Mesendoderm (in vitro differentiated cells): ENCODE measurements at regions not wholly inside any gene's neighbourhood (a gene's known extent, or its start where the extent isn't known, plus 50 kb on each side); places are given as distances from the start of the nearest gene placed in this dataset.

Source experiments
- DNase-seq: peaks from one replicate; pipeline ENCODE4 v3.0.0; 2013
- H2AK5ac ChIP-seq: 2 replicates; pipeline ENCODE4 v1.6.1; 2013; ENCODE audit warnings: low read length, inconsistent platforms
- H2BK120ac ChIP-seq: 2 replicates; pipeline ENCODE4 v1.6.1; 2013; ENCODE audit warnings: low read depth, mild to moderate bottlenecking, low read length, moderate library complexity, mixed read lengths
- H2BK15ac ChIP-seq: replicated peaks from 2 replicates; pipeline ENCODE4 v1.6.1; 2013; ENCODE audit warnings: low read depth, mild to moderate bottlenecking, moderate library complexity
- H2BK5ac ChIP-seq: 2 replicates; pipeline ENCODE4 v1.6.1; 2013; ENCODE audit warnings: low read length, inconsistent platforms
- H3K18ac ChIP-seq: 2 replicates; pipeline ENCODE4 v1.6.1; 2013; ENCODE audit warnings: mild to moderate bottlenecking, low read length, mixed read lengths
- H3K23ac ChIP-seq: one replicate; pipeline ENCODE4 v1.6.1; 2013; ENCODE audit warnings: low read length
- H3K27ac ChIP-seq: 2 replicates; pipeline ENCODE4 v1.5.1; 2013; ENCODE audit warnings: low read depth, mild to moderate bottlenecking, inconsistent platforms, low read length, moderate library complexity
- H3K27me3 ChIP-seq: 2 replicates; pipeline ENCODE4 v1.6.1; 2013; ENCODE audit warnings: low read length, control low read depth, mild to moderate bottlenecking, inconsistent platforms; ENCODE audit not compliant: insufficient read depth, poor library complexity
- H3K36me3 ChIP-seq: 2 replicates; pipeline ENCODE4 v1.6.1; 2013; ENCODE audit warnings: low read length, inconsistent platforms; ENCODE audit not compliant: control insufficient read depth, insufficient read depth
- H3K4ac ChIP-seq: one replicate; pipeline ENCODE4 v1.6.1; 2013; ENCODE audit warnings: low read depth, mild to moderate bottlenecking, low read length, moderate library complexity
- H3K4me1 ChIP-seq: 2 replicates; pipeline ENCODE4 v1.6.1; 2013; ENCODE audit warnings: low read depth, low read length, inconsistent platforms; ENCODE audit not compliant: control insufficient read depth
- H3K4me2 ChIP-seq: 2 replicates; pipeline ENCODE4 v1.6.1; 2013; ENCODE audit warnings: low read length
- H3K4me3 ChIP-seq: 2 replicates; pipeline ENCODE4 v1.5.1; 2013; ENCODE audit warnings: mild to moderate bottlenecking, low read length
- H3K56ac ChIP-seq: one replicate; pipeline ENCODE4 v1.6.1; 2013; ENCODE audit warnings: low read length
- H3K79me1 ChIP-seq: 2 replicates; pipeline ENCODE4 v1.6.1; 2013; ENCODE audit warnings: low read length, inconsistent platforms
- H3K79me2 ChIP-seq: 2 replicates; pipeline ENCODE4 v1.6.1; 2013; ENCODE audit warnings: mild to moderate bottlenecking, low read length; ENCODE audit not compliant: control insufficient read depth, insufficient read depth
- H3K9ac ChIP-seq: 2 replicates; pipeline ENCODE4 v1.6.1; 2013; ENCODE audit warnings: low read length, inconsistent platforms
- H4K5ac ChIP-seq: one replicate; pipeline ENCODE4 v1.6.1; 2013; ENCODE audit warnings: low read length
- H4K8ac ChIP-seq: one replicate; pipeline ENCODE4 v1.6.1; 2013; ENCODE audit warnings: low read depth, mild to moderate bottlenecking, control low read depth, low read length, moderate library complexity
- WGBS: extraction: QIAGEN DNeasy Blood & Tissue Kit; methylation state at CpG from one replicate; pipeline ENCODE4 v1.1.7; 2013; ENCODE audit warnings: low lambda C conversion rate, missing lambda C conversion rate; ENCODE audit not compliant: insufficient coverage; ENCODE audit errors: extremely low coverage; 5-methylcytosine and 5-hydroxymethylcytosine counted together

- H3K9ac ChIP-seq = no peak overlapping the region
- no CpG with 5 or more reads among the region's 6 CpGs for WGBS
These were observed 60.0 kb upstream of the HES1 start for GRCh38 chr3:194075802-194076460.

GRCh38 chr3:194076475-194076874, 59.5 kb upstream of the HES1 start:
- H3K4me1 ChIP-seq = no peaks in the 10 kb centered on the region
- no peak overlapping the region for H3K23ac ChIP-seq
- H3K4ac ChIP-seq = no peak overlapping the region
- H4K5ac ChIP-seq = no peak overlapping the region
- H3K79me1 ChIP-seq = no peaks in the 10 kb centered on the region
- no CpG with 5 or more reads among the region's 7 CpGs for WGBS
- no peak overlapping the region for H3K18ac ChIP-seq
- no peak overlapping the region for H3K56ac ChIP-seq
- H3K36me3 ChIP-seq = no peaks in the 10 kb centered on the region
- no peak overlapping the region for H3K9ac ChIP-seq
- no peak overlapping the region for H2BK5ac ChIP-seq
- H2BK120ac ChIP-seq = no peak overlapping the region
- no peak overlapping the region for H2AK5ac ChIP-seq
- H3K79me2 ChIP-seq = no peaks in the 10 kb centered on the region
- no peak overlapping the region for H3K4me3 ChIP-seq
- no peaks in the 10 kb centered on the region for H3K27me3 ChIP-seq
- no peak for DNase-seq
- no peak overlapping the region for H2BK15ac ChIP-seq
- no peak overlapping the region for H4K8ac ChIP-seq
- H3K27ac ChIP-seq = no peak overlapping the region
- H3K4me2 ChIP-seq = no peak overlapping the region

More at GRCh38 chr3:194075802-194076460, 60.0 kb upstream of the HES1 start:
- Histone ChIP-seq H3K4me2 (no peak overlapping the region), H2BK5ac (no peak overlapping the region), H2AK5ac (no peak overlapping the region), H4K8ac (no peak overlapping the region), H3K18ac (no peak overlapping the region), H3K79me2 (no peaks in the 10 kb centered on the region), H2BK15ac (no peak overlapping the region), H2BK120ac (no peak overlapping the region), H3K4me1 (no peaks in the 10 kb centered on the region), H3K4ac (no peak overlapping the region), H3K4me3 (no peak overlapping the region), H3K27me3 (no peaks in the 10 kb centered on the region), H3K79me1 (no peaks in the 10 kb centered on the region), H3K56ac (no peak overlapping the region), H4K5ac (no peak overlapping the region), H3K27ac (no peak overlapping the region), H3K36me3 (no peaks in the 10 kb centered on the region), H3K23ac (no peak overlapping the region)
- DNase-seq = no peak

GRCh38 chr3:194077602-194078001, 58.3 kb upstream of the HES1 start:
- WGBS = no CpG with 5 or more reads among the region's 2 CpGs
- Histone ChIP-seq H3K79me2 (no peaks in the 10 kb centered on the region), H3K4me3 (no peak overlapping the region), H3K9ac (no peak overlapping the region), H3K27me3 (no peaks in the 10 kb centered on the region), H2BK120ac (no peak overlapping the region), H3K36me3 (no peaks in the 10 kb centered on the region), H2BK15ac (no peak overlapping the region), H3K56ac (no peak overlapping the region), H3K4ac (no peak overlapping the region), H2BK5ac (no peak overlapping the region), H3K23ac (no peak overlapping the region), H3K18ac (no peak overlapping the region), H3K79me1 (no peaks in the 10 kb centered on the region), H2AK5ac (no peak overlapping the region), H3K27ac (no peak overlapping the region), H4K5ac (no peak overlapping the region), H4K8ac (no peak overlapping the region), H3K4me1 (peaks cover under 1% of the 10 kb centered on the region), H3K4me2 (no peak overlapping the region)
- no peak for DNase-seq

GRCh38 chr3:194078045-194078821, 57.7 kb upstream of the HES1 start:
- Histone ChIP-seq H2AK5ac (no peak overlapping the region), H3K4me1 (peaks cover 4% of the 10 kb centered on the region), H3K36me3 (no peaks in the 10 kb centered on the region), H2BK15ac (no peak overlapping the region), H3K9ac (no peak overlapping the region), H3K27ac (no peak overlapping the region), H3K4me3 (no peak overlapping the region), H3K27me3 (no peaks in the 10 kb centered on the region), H4K8ac (no peak overlapping the region), H3K79me2 (no peaks in the 10 kb centered on the region), H3K4me2 (no peak overlapping the region), H3K23ac (no peak overlapping the region), H2BK5ac (no peak overlapping the region), H3K56ac (no peak overlapping the region), H3K4ac (no peak overlapping the region), H4K5ac (no peak overlapping the region), H2BK120ac (no peak overlapping the region), H3K79me1 (no peaks in the 10 kb centered on the region), H3K18ac (no peak overlapping the region)
- DNase-seq = no peak
- no CpG with 5 or more reads among the region's 8 CpGs for WGBS

- no peak overlapping the region for H3K4me2 ChIP-seq
- H3K56ac ChIP-seq = no peak overlapping the region
- H3K27me3 ChIP-seq = no peaks in the 10 kb centered on the region
- H3K4ac ChIP-seq = no peak overlapping the region
- no peak overlapping the region for H3K27ac ChIP-seq
- no peak overlapping the region for H3K9ac ChIP-seq
- H3K36me3 ChIP-seq = no peaks in the 10 kb centered on the region
- H4K5ac ChIP-seq = no peak overlapping the region
- H3K79me2 ChIP-seq = no peaks in the 10 kb centered on the region
- no CpG with 5 or more reads among the region's 14 CpGs for WGBS
- no peak overlapping the region for H3K23ac ChIP-seq
- H3K18ac ChIP-seq = no peak overlapping the region
- no peak overlapping the region for H4K8ac ChIP-seq
- H3K79me1 ChIP-seq = no peaks in the 10 kb centered on the region
- no peak overlapping the region for H2BK120ac ChIP-seq
- DNase-seq = no peak
- H2BK15ac ChIP-seq = no peak overlapping the region
- H3K4me1 ChIP-seq = peaks cover 4% of the 10 kb centered on the region
- H2BK5ac ChIP-seq = no peak overlapping the region
- H2AK5ac ChIP-seq = no peak overlapping the region
- no peak overlapping the region for H3K4me3 ChIP-seq
These were observed 56.2 kb upstream of the HES1 start for GRCh38 chr3:194079702-194080172.
